Transverse colon (tissue), 4 donors: ENCODE measurements at regions not wholly inside any gene's neighbourhood (a gene's known extent, or its start where the extent isn't known, plus 50 kb on each side); places are given as distances from the start of the nearest gene placed in this dataset.

ENCODE experiments used
- DNase-seq: peaks from one replicate; pipeline ENCODE4 v3.0.0-alpha.2; 2019
- H3K27ac ChIP-seq, 4 donors: fragments of 200-600 bp; sonication (generic); 2 replicates each; pipeline ENCODE4 v1.5.1; 2016 to 2018; ENCODE audit warnings: inconsistent platforms in 4 of 4
- H3K27me3 ChIP-seq: fragments of 200-600 bp; sonication (generic); 2 replicates; pipeline ENCODE4 v1.5.1; 2017; ENCODE audit warnings: inconsistent platforms
- H3K36me3 ChIP-seq, 4 donors: fragments of 200-600 bp; sonication (generic); 2 replicates each; pipeline ENCODE4 v1.5.1; 2017 to 2019; ENCODE audit warnings: inconsistent platforms in 4 of 4
- H3K4me1 ChIP-seq, 4 donors: fragments of 200-600 bp; sonication (generic); 2 replicates each; pipeline ENCODE4 v1.5.1; 2017 to 2020; ENCODE audit warnings: inconsistent platforms in 4 of 4
- H3K4me3 ChIP-seq, 4 donors: fragments of 200-600 bp; sonication (generic); 1 replicate in 1 of 4; 2 replicates in 3 of 4; pipeline versions ENCODE4 v1.5.1 to v1.6.1; 2017 to 2019; ENCODE audit warnings: inconsistent platforms in 4 of 4
- H3K9me3 ChIP-seq, 2 donors: fragments of 200-600 bp; sonication (generic); 2 replicates each; pipeline ENCODE4 v1.5.1; 2017 to 2019; ENCODE audit warnings: inconsistent platforms in 2 of 2
- EP300 ChIP-seq: sonication (generic); formaldehyde crosslinking; IDR thresholded peaks from one replicate; pipeline ENCODE4 v1.6.1; 2017; ENCODE audit warnings: antibody characterized with exemption, low read depth
- POLR2A ChIP-seq: fragments of 450-650 bp; IDR thresholded peaks from one replicate; pipeline ENCODE4 v1.6.1; 2016; ENCODE audit warnings: antibody characterized with exemption, mild to moderate bottlenecking, moderate library complexity
- POLR2AphosphoS5 ChIP-seq, 3 donors: sonication (generic); formaldehyde crosslinking; IDR thresholded peaks; one replicate each; pipeline ENCODE4 v1.6.1; 2016; ENCODE audit warnings: antibody characterized with exemption in 3 of 3
- WGBS, 2 donors: methylation state at CpG; one replicate each; pipeline ENCODE4 v1.1.5; 2018; ENCODE audit warnings: low coverage in 1 of 2; 5-methylcytosine and 5-hydroxymethylcytosine counted together
- in situ Hi-C, 4 donors: fragments of 200-750 bp; cut with MboI; loops; one replicate each; pipeline versions ENCODE4 v1.15.0 to v1.15.1; 2017; ENCODE audit warnings: low sequenced_read_pairs in 3 of 4, low pct_ligation_motif_present in 1 of 4, low pct_unique_long_range_greater_than_20kb in 1 of 4
- intact Hi-C: fragments of 100-400 bp; cut with DNase I; formaldehyde crosslinking; loops from one replicate; pipeline ENCODE4 v1.15.1; 2023; ENCODE audit warnings: low total_unique reads
- TF ChIP-seq, protein P1 (sequence below), 5 experiments: fragments of 200-600 bp in 3 of 5; fragments of 450-650 bp in 2 of 5; sonication (generic) in 3 of 5; IDR thresholded peaks; 1 replicate in 2 of 5; 2 replicates in 3 of 5; pipeline ENCODE4 v1.5.1; 2016 to 2017; ENCODE audit warnings: antibody characterized with exemption in 5 of 5, inconsistent platforms in 3 of 5, mild to moderate bottlenecking in 2 of 5, moderate library complexity in 1 of 5

DNA sequence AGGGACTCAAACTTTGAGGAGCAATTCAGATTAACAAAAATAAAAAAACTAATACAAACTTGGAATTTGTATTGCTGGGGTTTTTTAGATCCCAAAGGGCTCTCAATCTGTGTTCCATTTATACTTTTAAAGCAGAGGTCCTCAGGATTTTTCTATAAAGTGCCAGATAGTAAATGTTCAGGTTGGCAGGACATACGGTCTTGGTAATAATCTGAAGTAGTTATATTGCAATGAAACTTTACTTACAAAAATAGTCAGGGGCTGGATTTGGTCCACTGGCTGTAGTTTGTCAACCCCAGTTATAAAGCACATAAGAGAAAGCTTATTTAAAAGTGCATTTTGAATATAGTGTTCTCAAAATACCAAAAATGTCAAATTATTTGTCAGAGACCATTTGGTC is 164.1 kb upstream of the CTSO start:
- Histone ChIP-seq H3K9me3 (no peaks in the 10 kb centered on the region), H3K36me3 (no peaks in the 10 kb centered on the region), H3K27ac (no peak overlapping the region), H3K4me3 (no peak overlapping the region), H3K27me3 (no peaks in the 10 kb centered on the region), H3K4me1 (peaks cover 0 to 3% (median 0%) of the 10 kb centered on the region in 4 donors)
- 31 to 88% methylated on average over 1 of the region's 1 CpG for WGBS, 2 donors
- TF ChIP-seq POLR2A (no peak), POLR2AphosphoS5 (IDR thresholded peaks at IDR 0.05) (no peak), EP300 (no peak)
- TF ChIP-seq, protein P1, sequence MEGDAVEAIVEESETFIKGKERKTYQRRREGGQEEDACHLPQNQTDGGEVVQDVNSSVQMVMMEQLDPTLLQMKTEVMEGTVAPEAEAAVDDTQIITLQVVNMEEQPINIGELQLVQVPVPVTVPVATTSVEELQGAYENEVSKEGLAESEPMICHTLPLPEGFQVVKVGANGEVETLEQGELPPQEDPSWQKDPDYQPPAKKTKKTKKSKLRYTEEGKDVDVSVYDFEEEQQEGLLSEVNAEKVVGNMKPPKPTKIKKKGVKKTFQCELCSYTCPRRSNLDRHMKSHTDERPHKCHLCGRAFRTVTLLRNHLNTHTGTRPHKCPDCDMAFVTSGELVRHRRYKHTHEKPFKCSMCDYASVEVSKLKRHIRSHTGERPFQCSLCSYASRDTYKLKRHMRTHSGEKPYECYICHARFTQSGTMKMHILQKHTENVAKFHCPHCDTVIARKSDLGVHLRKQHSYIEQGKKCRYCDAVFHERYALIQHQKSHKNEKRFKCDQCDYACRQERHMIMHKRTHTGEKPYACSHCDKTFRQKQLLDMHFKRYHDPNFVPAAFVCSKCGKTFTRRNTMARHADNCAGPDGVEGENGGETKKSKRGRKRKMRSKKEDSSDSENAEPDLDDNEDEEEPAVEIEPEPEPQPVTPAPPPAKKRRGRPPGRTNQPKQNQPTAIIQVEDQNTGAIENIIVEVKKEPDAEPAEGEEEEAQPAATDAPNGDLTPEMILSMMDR (IDR thresholded peaks at IDR 0.05): no peak
- intact Hi-C loops (no loop called here), in situ Hi-C loops (no loop called here)
- DNase-seq: no peak

DNA sequence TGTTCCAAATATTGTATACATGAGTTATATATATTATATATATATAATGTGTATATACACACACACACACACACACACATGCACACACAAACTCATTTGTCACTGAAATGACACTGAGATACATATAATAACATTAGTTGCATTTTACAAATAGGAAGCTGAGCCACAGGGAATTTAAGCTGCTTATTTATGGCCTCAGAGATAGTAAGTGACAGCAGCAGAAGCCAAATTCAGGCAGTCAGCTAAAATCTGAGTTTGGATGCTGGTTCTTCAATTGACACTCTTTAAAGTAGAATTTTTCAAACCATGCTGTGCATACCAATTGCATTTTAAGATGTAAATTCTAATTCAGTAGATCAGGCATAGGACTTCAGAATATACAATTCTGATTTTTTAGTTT is 163.3 kb upstream of the CTSO start:
- Histone ChIP-seq H3K27ac (no peak overlapping the region), H3K9me3 (no peaks in the 10 kb centered on the region), H3K4me3 (no peak overlapping the region), H3K36me3 (no peaks in the 10 kb centered on the region), H3K4me1 (peaks cover 0 to 3% (median 0%) of the 10 kb centered on the region in 4 donors), H3K27me3 (no peaks in the 10 kb centered on the region)
- no peak for TF ChIP-seq EP300
- TF ChIP-seq POLR2A: no peak
- TF ChIP-seq, protein P1 (IDR thresholded peaks at IDR 0.05): no peak
- TF ChIP-seq POLR2AphosphoS5 (IDR thresholded peaks at IDR 0.05): no peak
- in situ Hi-C loops (no loop called here), intact Hi-C loops (no loop called here)
- DNase-seq: no peak

DNA sequence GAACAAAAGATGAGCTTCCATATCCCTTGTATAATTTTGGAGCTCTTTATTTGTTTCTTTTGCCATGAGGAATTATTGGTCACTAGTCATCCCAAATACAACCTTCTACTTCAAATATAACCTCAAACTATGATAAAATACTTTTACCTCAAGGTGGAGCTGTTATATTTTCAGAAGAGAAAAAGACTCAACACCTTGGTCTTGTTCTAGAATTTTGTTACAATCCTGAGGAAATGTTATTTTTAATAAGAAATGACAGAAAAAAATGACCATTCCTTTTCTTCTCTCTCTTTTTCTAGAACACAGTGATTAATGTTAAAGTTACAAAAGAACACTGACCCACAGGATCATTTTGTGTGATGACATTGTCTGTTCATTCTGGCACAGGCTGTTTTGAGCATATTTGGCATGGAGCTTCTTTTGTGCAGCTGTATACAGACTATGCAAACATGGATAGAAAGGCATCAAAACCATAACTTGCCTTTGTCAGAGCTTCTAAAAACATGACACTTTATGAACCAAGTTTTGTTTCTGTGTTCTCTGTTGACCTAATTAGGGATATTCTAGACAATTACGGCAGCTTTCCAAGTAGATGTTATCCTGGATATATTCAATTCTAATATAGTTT is 159.6 kb upstream of the CTSO start:
- H3K27me3 ChIP-seq: no peaks in the 10 kb centered on the region
- in situ Hi-C loops: no loop called here
- intact Hi-C loops: no loop called here
- TF ChIP-seq, protein P1 (IDR thresholded peaks at IDR 0.05): peak in 2 of 5 experiments; percentile 3 to 10
- no peak for TF ChIP-seq EP300
- WGBS, 2 donors: 15 to 43% methylated on average over 1 of the region's 1 CpG
- peaks cover 0 to 9% (median 0%) of the 10 kb centered on the region in 4 donors for H3K4me1 ChIP-seq
- no peaks in the 10 kb centered on the region for H3K36me3 ChIP-seq
- DNase-seq: no peak
- no peak overlapping the region for H3K4me3 ChIP-seq
- no peak overlapping the region for H3K27ac ChIP-seq
- no peaks in the 10 kb centered on the region for H3K9me3 ChIP-seq

DNA sequence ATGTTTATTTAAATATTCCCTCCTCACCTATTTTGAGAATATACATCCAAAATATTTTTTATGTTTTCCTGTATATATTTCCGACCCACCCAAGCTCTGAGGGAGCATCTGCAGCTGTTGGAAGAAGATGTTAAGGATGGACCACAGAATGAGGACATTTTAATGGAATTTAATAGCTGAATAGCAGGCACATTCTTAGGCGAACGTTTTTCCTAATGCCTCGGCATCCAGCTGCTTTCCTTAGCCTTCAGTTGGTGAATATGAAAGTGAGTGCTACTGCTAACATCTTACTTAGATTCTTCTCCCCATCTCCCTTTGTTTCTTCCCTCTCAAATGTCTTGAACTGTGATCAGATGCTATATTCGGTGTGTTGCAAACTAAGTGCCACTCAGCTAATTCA is 158.0 kb upstream of the CTSO start:
- Histone ChIP-seq H3K4me3 (no peak overlapping the region), H3K9me3 (no peaks in the 10 kb centered on the region), H3K36me3 (no peaks in the 10 kb centered on the region), H3K27ac (peak overlapping the region in 2 of 4 donors; percentile 12 to 28), H3K4me1 (peaks cover 0 to 9% (median 0%) of the 10 kb centered on the region in 4 donors), H3K27me3 (no peaks in the 10 kb centered on the region)
- TF ChIP-seq EP300: no peak
- intact Hi-C loops (no loop called here), in situ Hi-C loops (no loop called here)
- WGBS, 2 donors: 43 to 47% methylated on average over 5 of the region's 5 CpGs
- DNase-seq: no peak
